ENCODE measurements at regions not wholly inside any gene's neighbourhood (a gene's known extent, or its start where the extent isn't known, plus 50 kb on each side); places are given as distances from the start of the nearest gene placed in this dataset.

GRCh38 chr4:11507920-11508319, 79.2 kb upstream of the HS3ST1 start:
- Mint-ChIP-seq H3K27ac (no peak overlapping the region), H3K27me3 (peaks cover 6% of the 10 kb centered on the region), H3K9me3 (peaks cover 6% of the 10 kb centered on the region), H3K4me1 (ENCODE audit: unreplicated experiment) (peaks cover 21% of the 10 kb centered on the region), H3K4me3 (no peak overlapping the region), H3K36me3 (no peaks in the 10 kb centered on the region)
- no peak for TF ChIP-seq CTCF (conservative IDR thresholded peaks at IDR 0.05)
- DNase-seq (ENCODE audit: extremely low spot score, unreplicated experiment): no peak

- Mint-ChIP-seq H3K4me3 (no peak overlapping the region), H3K36me3 (no peaks in the 10 kb centered on the region), H3K9me3 (peaks cover 6% of the 10 kb centered on the region)
Observed at GRCh38 chr4:11506194-11506593, 77.5 kb upstream of the HS3ST1 start.

DNA sequence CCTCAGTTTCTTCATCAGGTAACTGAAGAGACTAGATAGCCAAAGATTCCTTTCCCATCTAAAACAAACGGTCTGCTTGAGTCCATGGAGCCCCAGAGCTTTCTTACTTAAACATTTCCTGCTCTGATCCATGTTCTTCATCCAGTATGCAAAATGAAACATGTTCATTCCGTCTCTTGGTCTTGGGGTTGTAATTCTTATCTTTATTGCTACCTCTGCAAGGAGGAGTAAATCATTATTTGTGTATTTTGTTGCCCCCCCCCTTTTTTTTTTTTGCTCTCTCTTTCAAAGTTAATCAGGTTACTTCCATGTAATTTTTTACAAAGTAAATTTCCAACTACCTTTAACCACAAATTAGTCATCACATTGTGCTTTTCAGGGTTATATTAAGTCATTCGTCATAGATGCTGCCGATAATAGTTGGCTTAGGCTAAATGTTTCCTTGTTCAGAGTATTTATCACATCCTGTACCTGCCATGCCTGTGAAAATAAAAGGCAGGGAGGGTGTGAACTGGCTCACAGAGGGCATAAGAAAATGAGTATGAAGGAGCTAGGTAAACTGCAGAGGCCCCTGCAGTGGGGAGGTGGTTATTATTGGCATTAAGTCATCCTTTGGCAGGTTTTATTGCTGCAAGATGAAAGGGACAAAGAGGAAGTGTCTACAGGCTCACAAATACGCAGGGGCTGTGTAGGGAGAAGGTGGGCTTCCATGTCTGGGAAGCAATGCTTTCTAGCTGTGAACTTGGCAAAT, 76.7 kb upstream of the HS3ST1 start:
- no peak for TF ChIP-seq CTCF (conservative IDR thresholded peaks at IDR 0.05)
- peaks cover 14% of the 10 kb centered on the region for H3K4me1 Mint-ChIP-seq (ENCODE audit: unreplicated experiment)
- H3K9me3 Mint-ChIP-seq: peaks cover 6% of the 10 kb centered on the region
- H3K4me3 Mint-ChIP-seq: no peak overlapping the region
- no peak for DNase-seq (ENCODE audit: extremely low spot score, unreplicated experiment)
- no peaks in the 10 kb centered on the region for H3K36me3 Mint-ChIP-seq
- peaks cover 6% of the 10 kb centered on the region for H3K27me3 Mint-ChIP-seq
- peak overlapping the region; percentile 82 for H3K27ac Mint-ChIP-seq

More at GRCh38 chr4:11506194-11506593, 77.5 kb upstream of the HS3ST1 start:
- Mint-ChIP-seq H3K27me3 (peaks cover 6% of the 10 kb centered on the region), H3K4me1 (ENCODE audit: unreplicated experiment) (peaks cover 14% of the 10 kb centered on the region), H3K27ac (no peak overlapping the region)
- no peak for DNase-seq (ENCODE audit: extremely low spot score, unreplicated experiment)
- no peak for TF ChIP-seq CTCF (conservative IDR thresholded peaks at IDR 0.05)

- Mint-ChIP-seq H3K27me3 (peaks cover 3% of the 10 kb centered on the region), H3K36me3 (no peaks in the 10 kb centered on the region), H3K4me3 (no peak overlapping the region), H3K4me1 (ENCODE audit: unreplicated experiment) (peaks cover 14% of the 10 kb centered on the region), H3K9me3 (no peaks in the 10 kb centered on the region), H3K27ac (no peak overlapping the region)
- DNase-seq (ENCODE audit: extremely low spot score, unreplicated experiment): no peak
- TF ChIP-seq CTCF (conservative IDR thresholded peaks at IDR 0.05): no peak
Observed at GRCh38 chr4:11503166-11503565, 74.5 kb upstream of the HS3ST1 start.

- H3K9me3 Mint-ChIP-seq: no peaks in the 10 kb centered on the region
- H3K4me1 Mint-ChIP-seq (ENCODE audit: unreplicated experiment): peaks cover 10% of the 10 kb centered on the region
- peak overlapping the region; percentile 76 for H3K27ac Mint-ChIP-seq
- no peak for TF ChIP-seq CTCF (conservative IDR thresholded peaks at IDR 0.05)
- H3K27me3 Mint-ChIP-seq: no peaks in the 10 kb centered on the region
- DNase-seq (ENCODE audit: extremely low spot score, unreplicated experiment): no peak
- no peaks in the 10 kb centered on the region for H3K36me3 Mint-ChIP-seq
- H3K4me3 Mint-ChIP-seq: no peak overlapping the region
Observed at GRCh38 chr4:11497972-11498371, 69.3 kb upstream of the HS3ST1 start.

Data from type B pancreatic cell (in vitro differentiated cells).